Transverse colon (tissue), 4 donors: ENCODE measurements at regions not wholly inside any gene's neighbourhood (a gene's known extent, or its start where the extent isn't known, plus 50 kb on each side); places are given as distances from the start of the nearest gene placed in this dataset.

Experiments used
- DNase-seq: peaks from one replicate; pipeline ENCODE4 v3.0.0-alpha.2; 2019
- H3K27ac ChIP-seq, 4 donors: fragments of 200-600 bp; sonication (generic); 2 replicates each; pipeline ENCODE4 v1.5.1; 2016 to 2018; ENCODE audit warnings: inconsistent platforms in 4 of 4
- H3K27me3 ChIP-seq: fragments of 200-600 bp; sonication (generic); 2 replicates; pipeline ENCODE4 v1.5.1; 2017; ENCODE audit warnings: inconsistent platforms
- H3K36me3 ChIP-seq, 4 donors: fragments of 200-600 bp; sonication (generic); 2 replicates each; pipeline ENCODE4 v1.5.1; 2017 to 2019; ENCODE audit warnings: inconsistent platforms in 4 of 4
- H3K4me1 ChIP-seq, 4 donors: fragments of 200-600 bp; sonication (generic); 2 replicates each; pipeline ENCODE4 v1.5.1; 2017 to 2020; ENCODE audit warnings: inconsistent platforms in 4 of 4
- H3K4me3 ChIP-seq, 4 donors: fragments of 200-600 bp; sonication (generic); 1 replicate in 1 of 4; 2 replicates in 3 of 4; pipeline versions ENCODE4 v1.5.1 to v1.6.1; 2017 to 2019; ENCODE audit warnings: inconsistent platforms in 4 of 4
- H3K9me3 ChIP-seq, 2 donors: fragments of 200-600 bp; sonication (generic); 2 replicates each; pipeline ENCODE4 v1.5.1; 2017 to 2019; ENCODE audit warnings: inconsistent platforms in 2 of 2
- CTCF ChIP-seq, 5 experiments: fragments of 200-600 bp in 3 of 5; fragments of 450-650 bp in 2 of 5; sonication (generic) in 3 of 5; IDR thresholded peaks; 1 replicate in 2 of 5; 2 replicates in 3 of 5; pipeline ENCODE4 v1.5.1; 2016 to 2017; ENCODE audit warnings: antibody characterized with exemption in 5 of 5, inconsistent platforms in 3 of 5, mild to moderate bottlenecking in 2 of 5, moderate library complexity in 1 of 5
- EP300 ChIP-seq: sonication (generic); formaldehyde crosslinking; IDR thresholded peaks from one replicate; pipeline ENCODE4 v1.6.1; 2017; ENCODE audit warnings: antibody characterized with exemption, low read depth
- POLR2A ChIP-seq: fragments of 450-650 bp; IDR thresholded peaks from one replicate; pipeline ENCODE4 v1.6.1; 2016; ENCODE audit warnings: antibody characterized with exemption, mild to moderate bottlenecking, moderate library complexity
- POLR2AphosphoS5 ChIP-seq, 3 donors: sonication (generic); formaldehyde crosslinking; IDR thresholded peaks; one replicate each; pipeline ENCODE4 v1.6.1; 2016; ENCODE audit warnings: antibody characterized with exemption in 3 of 3
- WGBS, 2 donors: methylation state at CpG; one replicate each; pipeline ENCODE4 v1.1.5; 2018; ENCODE audit warnings: low coverage in 1 of 2; 5-methylcytosine and 5-hydroxymethylcytosine counted together
- in situ Hi-C, 4 donors: fragments of 200-750 bp; cut with MboI; loops; one replicate each; pipeline versions ENCODE4 v1.15.0 to v1.15.1; 2017; ENCODE audit warnings: low sequenced_read_pairs in 3 of 4, low pct_ligation_motif_present in 1 of 4, low pct_unique_long_range_greater_than_20kb in 1 of 4
- intact Hi-C: fragments of 100-400 bp; cut with DNase I; formaldehyde crosslinking; loops from one replicate; pipeline ENCODE4 v1.15.1; 2023; ENCODE audit warnings: low total_unique reads

GRCh38 chr14:100994756-100995330 is 91.3 kb upstream of the RTL1 start:
- no peaks in the 10 kb centered on the region for H3K27me3 ChIP-seq
- H3K4me3 ChIP-seq, result no peak overlapping the region
- H3K9me3 ChIP-seq, result no peaks in the 10 kb centered on the region
- 73 to 75% methylated on average over 3 of the region's 3 CpGs for WGBS, 2 donors
- TF ChIP-seq EP300 (no peak), POLR2A (no peak), POLR2AphosphoS5 (IDR thresholded peaks at IDR 0.05) (no peak), CTCF (IDR thresholded peaks at IDR 0.05) (no peak)
- in situ Hi-C loops (no loop called here), intact Hi-C loops (no loop called here)
- no peak overlapping the region for H3K27ac ChIP-seq
- no peak for DNase-seq
- no peaks in the 10 kb centered on the region for H3K4me1 ChIP-seq
- H3K36me3 ChIP-seq, result no peaks in the 10 kb centered on the region

- intact Hi-C loops, result no loop called here
- no peak overlapping the region for H3K27ac ChIP-seq
Observed at GRCh38 chr14:101000711-101001250, 97.3 kb upstream of the RTL1 start.

GRCh38 chr14:101001311-101002069 is 98.0 kb upstream of the RTL1 start:
- intact Hi-C loops, result no loop called here
- Histone ChIP-seq H3K4me3 (no peak overlapping the region), H3K36me3 (no peaks in the 10 kb centered on the region), H3K4me1 (no peaks in the 10 kb centered on the region), H3K9me3 (no peaks in the 10 kb centered on the region), H3K27ac (no peak overlapping the region), H3K27me3 (no peaks in the 10 kb centered on the region)
- DNase-seq, result no peak
- TF ChIP-seq EP300 (no peak), POLR2AphosphoS5 (IDR thresholded peaks at IDR 0.05) (no peak), POLR2A (no peak), CTCF (IDR thresholded peaks at IDR 0.05) (no peak)
- in situ Hi-C loops, result no loop called here
- 83% methylated on average over 12 of the region's 12 CpGs; no CpG with 5 or more reads in 1 of the 2 donors for WGBS, 2 donors

More at GRCh38 chr14:101000711-101001250, 97.3 kb upstream of the RTL1 start:
- Histone ChIP-seq H3K9me3 (no peaks in the 10 kb centered on the region), H3K4me1 (no peaks in the 10 kb centered on the region), H3K36me3 (no peaks in the 10 kb centered on the region), H3K4me3 (no peak overlapping the region), H3K27me3 (no peaks in the 10 kb centered on the region)
- 81 to 82% methylated on average over 4 of the region's 4 CpGs for WGBS, 2 donors
- TF ChIP-seq POLR2A, result no peak
- TF ChIP-seq EP300, result no peak
- TF ChIP-seq POLR2AphosphoS5 (IDR thresholded peaks at IDR 0.05), result no peak
- TF ChIP-seq CTCF (IDR thresholded peaks at IDR 0.05), result no peak
- DNase-seq, result no peak
- in situ Hi-C loops, result no loop called here

- no peaks in the 10 kb centered on the region for H3K27me3 ChIP-seq
- no peak overlapping the region for H3K27ac ChIP-seq
- no peaks in the 10 kb centered on the region for H3K9me3 ChIP-seq
- no peaks in the 10 kb centered on the region for H3K36me3 ChIP-seq
- no peaks in the 10 kb centered on the region for H3K4me1 ChIP-seq
- in situ Hi-C loops (no loop called here), intact Hi-C loops (no loop called here)
- TF ChIP-seq EP300, result no peak
- DNase-seq, result no peak
- 40 to 74% methylated on average over 2 to 7 of the region's 7 CpGs for WGBS, 2 donors
- H3K4me3 ChIP-seq, result no peak overlapping the region
Observed at GRCh38 chr14:101002738-101003137, 99.2 kb upstream of the RTL1 start.
